PFSK-1 (cell line): ENCODE measurements at regions not wholly inside any gene's neighbourhood (a gene's known extent, or its start where the extent isn't known, plus 50 kb on each side); places are given as distances from the start of the nearest gene placed in this dataset.

Experiments used
- FOXP2 ChIP-seq: optimal IDR thresholded peaks from 2 replicates; pipeline ENCODE3; 2011; ENCODE audit warnings: borderline replicate concordance, control low read depth, inconsistent platforms; ENCODE audit not compliant: insufficient read depth; ENCODE audit errors: extremely low read length, extremely low read depth
- POLR2AphosphoS5 ChIP-seq: IDR thresholded peaks from 2 replicates; pipeline ENCODE4 v1.6.1; 2012; ENCODE audit warnings: low read depth, mild to moderate bottlenecking, control low read depth, low read length, moderate library complexity
- REST ChIP-seq, 2 experiments: IDR thresholded peaks; 2 replicates each; pipeline versions ENCODE4 v1.6.1 to v1.8.0; 2011 to 2012; ENCODE audit warnings: low read depth in 2 of 2, low read length in 2 of 2, control low read depth in 1 of 2, inconsistent platforms in 1 of 2, mild to moderate bottlenecking in 1 of 2, moderate library complexity in 1 of 2; ENCODE audit not compliant: insufficient read depth in 1 of 2
- SIN3A ChIP-seq: IDR thresholded peaks from 2 replicates; pipeline ENCODE4 v1.6.1; 2012; ENCODE audit warnings: mild to moderate bottlenecking, low read length, moderate library complexity, borderline replicate concordance; ENCODE audit not compliant: insufficient read depth
- TAF1 ChIP-seq: IDR thresholded peaks from 2 replicates; pipeline ENCODE4 v1.6.1; 2012; ENCODE audit warnings: low read length, control low read depth, borderline replicate concordance; ENCODE audit not compliant: insufficient read depth

- TF ChIP-seq REST (IDR thresholded peaks at IDR 0.05; ENCODE audit: insufficient read depth in 1 of 2, low read depth in 2 of 2, low read length in 2 of 2) (no peak), SIN3A (no peak), TAF1 (no peak), POLR2AphosphoS5 (no peak), FOXP2 (no peak)
Measured at GRCh38 chr4:74625981-74626380, 168.3 kb downstream of the BTC start.

- TF ChIP-seq REST (IDR thresholded peaks at IDR 0.05; ENCODE audit: insufficient read depth in 1 of 2, low read depth in 2 of 2, low read length in 2 of 2) (no peak), TAF1 (no peak), POLR2AphosphoS5 (no peak), FOXP2 (no peak), SIN3A (no peak)
Measured at GRCh38 chr4:74627093-74627492, 167.2 kb downstream of the BTC start.

GRCh38 chr4:74627504-74627903 lies 166.8 kb downstream of the BTC start:
- TF ChIP-seq TAF1 (no peak), FOXP2 (no peak), POLR2AphosphoS5 (no peak), SIN3A (no peak), REST (IDR thresholded peaks at IDR 0.05; ENCODE audit: insufficient read depth in 1 of 2, low read depth in 2 of 2, low read length in 2 of 2) (no peak)

- TF ChIP-seq REST (IDR thresholded peaks at IDR 0.05; ENCODE audit: insufficient read depth in 1 of 2, low read depth in 2 of 2, low read length in 2 of 2) (no peak), SIN3A (no peak), FOXP2 (no peak), TAF1 (no peak), POLR2AphosphoS5 (no peak)
Measured at GRCh38 chr4:74628852-74629620, 165.3 kb downstream of the BTC start.

GRCh38 chr4:74630551-74630950 lies 163.8 kb downstream of the BTC start:
- TF ChIP-seq FOXP2 (no peak), SIN3A (no peak), POLR2AphosphoS5 (no peak), TAF1 (no peak), REST (IDR thresholded peaks at IDR 0.05; ENCODE audit: insufficient read depth in 1 of 2, low read depth in 2 of 2, low read length in 2 of 2) (no peak)
